ENCODE measurements at regions not wholly inside any gene's neighbourhood (a gene's known extent, or its start where the extent isn't known, plus 50 kb on each side); places are given as distances from the start of the nearest gene placed in this dataset.
"Not testable (repeated sequence)": the region's sequence is repeated elsewhere in the genome, so short reads cannot be mapped to it uniquely, and the experiment has no call there.

GRCh38 chr4:15333692-15334633 lies 93.9 kb upstream of the C1QTNF7 start:
- DNase-seq (ENCODE audit: extremely low read depth, low read depth) = no peak

- no peak for DNase-seq (ENCODE audit: extremely low read depth, low read depth)
Measured at GRCh38 chr4:15336410-15337167, 91.2 kb upstream of the C1QTNF7 start.

GRCh38 chr4:15337168-15337657 lies 90.6 kb upstream of the C1QTNF7 start:
- DNase-seq (ENCODE audit: extremely low read depth, low read depth) = not testable (repeated sequence)

DNA sequence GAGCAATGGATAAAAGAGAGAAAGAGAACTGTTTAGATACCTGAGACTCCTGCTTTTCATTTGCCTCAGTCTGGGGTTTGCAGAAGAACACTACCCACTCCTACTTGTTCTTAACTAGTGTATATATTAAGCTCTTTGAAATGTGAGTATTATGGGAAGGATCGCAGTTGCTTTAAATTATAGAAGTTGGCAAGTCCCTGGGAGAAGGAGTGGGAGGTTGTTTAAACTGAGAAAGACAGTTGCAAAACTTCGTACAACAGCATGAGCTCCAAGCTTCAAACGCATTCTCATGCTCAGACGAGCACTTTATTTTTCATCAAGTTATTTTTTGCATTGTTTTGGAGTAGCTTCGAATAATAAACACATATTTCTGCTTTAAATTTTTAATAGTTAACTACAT lies 88.1 kb upstream of the C1QTNF7 start:
- no peak for DNase-seq (ENCODE audit: extremely low read depth, low read depth)

DNA sequence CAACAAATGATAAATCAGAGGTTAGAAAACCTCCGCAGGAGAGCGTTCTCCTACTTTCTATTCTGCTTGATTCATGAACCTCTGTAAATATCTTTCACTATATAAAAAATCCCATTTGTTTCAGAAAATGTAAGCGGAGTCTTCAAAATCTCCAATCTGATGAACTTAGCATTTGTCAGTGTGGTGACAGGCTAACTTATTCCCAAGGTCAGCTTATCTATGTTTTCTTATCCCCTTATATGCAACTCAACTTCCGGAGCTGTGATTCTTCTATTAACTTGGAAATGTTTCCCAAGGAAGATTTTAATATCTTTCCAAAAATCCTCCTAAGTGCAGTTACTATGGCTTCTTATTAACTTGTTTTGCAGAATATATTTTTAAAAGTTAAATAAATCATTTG lies 87.5 kb upstream of the C1QTNF7 start:
- no peak for DNase-seq (ENCODE audit: extremely low read depth, low read depth)

DNA sequence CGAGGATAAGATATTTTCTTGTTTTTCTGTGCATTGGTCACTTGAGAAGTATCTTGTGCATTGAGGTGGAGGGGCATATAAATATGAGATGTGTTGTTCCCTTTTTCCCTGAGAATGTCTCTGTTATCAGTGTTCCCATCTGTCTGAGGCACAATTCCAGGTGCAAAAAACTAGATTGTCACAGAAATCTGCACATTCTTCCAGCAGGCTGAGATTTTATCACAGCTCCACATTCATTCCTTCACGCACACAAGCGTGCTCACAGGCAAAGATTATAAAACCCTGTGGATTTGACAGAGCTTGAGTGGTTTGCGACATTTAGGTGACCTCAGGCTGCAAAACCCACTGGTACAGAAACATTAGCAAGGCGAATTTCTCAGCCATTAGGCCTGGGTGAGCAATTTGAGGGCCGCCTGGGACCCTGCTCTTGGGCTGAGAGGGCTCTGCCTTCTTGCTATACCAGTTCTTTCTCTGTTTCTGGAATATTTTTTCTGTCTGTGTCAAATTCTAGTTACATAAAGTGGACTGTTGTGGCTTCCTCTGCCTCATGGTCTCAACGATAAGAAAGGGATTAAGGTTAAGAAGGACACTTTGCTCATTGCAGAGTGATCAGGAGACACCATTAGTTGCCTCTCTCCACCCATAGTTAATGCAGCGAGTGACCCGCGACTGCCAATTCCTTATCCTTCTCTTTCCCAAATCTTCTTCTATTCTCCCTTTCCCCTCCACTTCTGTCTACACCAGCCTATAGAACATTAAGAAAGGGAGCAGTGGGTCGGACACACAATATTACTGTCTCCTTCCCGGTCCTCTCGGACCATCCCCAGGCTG lies 86.7 kb upstream of the C1QTNF7 start:
- no peak for DNase-seq (ENCODE audit: extremely low read depth, low read depth)

GRCh38 chr4:15341733-15342300 lies 86.0 kb upstream of the C1QTNF7 start:
- no peak for DNase-seq (ENCODE audit: extremely low read depth, low read depth)

GRCh38 chr4:15343000-15343399 lies 84.8 kb upstream of the C1QTNF7 start:
- no peak for DNase-seq (ENCODE audit: extremely low read depth, low read depth)

- no peak for DNase-seq (ENCODE audit: extremely low read depth, low read depth)
Measured at GRCh38 chr4:15343581-15343980, 84.3 kb upstream of the C1QTNF7 start.

GRCh38 chr4:15344041-15344440 lies 83.8 kb upstream of the C1QTNF7 start:
- no peak for DNase-seq (ENCODE audit: extremely low read depth, low read depth)

- no peak for DNase-seq (ENCODE audit: extremely low read depth, low read depth)
Measured at GRCh38 chr4:15345134-15345533, 82.7 kb upstream of the C1QTNF7 start.

DNA sequence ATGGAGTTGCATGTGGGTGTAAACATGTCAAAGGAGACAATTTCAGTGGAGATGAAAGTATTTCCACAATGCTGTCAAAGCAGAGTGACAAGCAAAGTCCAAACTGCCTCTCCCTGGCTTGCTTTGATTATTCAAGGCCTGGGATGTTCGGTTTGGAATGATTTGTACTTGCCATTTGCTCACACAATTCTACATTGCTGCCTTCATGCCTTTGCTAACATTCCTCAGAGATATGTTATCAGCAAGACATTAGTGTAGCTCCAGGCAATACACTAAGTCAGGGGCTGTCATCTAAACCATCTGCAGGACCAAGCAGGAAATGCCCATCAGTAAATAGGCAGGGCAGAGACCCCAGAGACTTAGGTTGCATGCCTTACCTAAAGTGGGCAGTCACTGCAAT lies 79.6 kb upstream of the C1QTNF7 start:
- no peak for DNase-seq (ENCODE audit: extremely low read depth, low read depth)

- no peak for DNase-seq (ENCODE audit: extremely low read depth, low read depth)
Measured at GRCh38 chr4:15348695-15349094, 79.1 kb upstream of the C1QTNF7 start.

- DNase-seq (ENCODE audit: extremely low read depth, low read depth) = no peak
Measured at GRCh38 chr4:15349531-15349935, 78.3 kb upstream of the C1QTNF7 start.

DNA sequence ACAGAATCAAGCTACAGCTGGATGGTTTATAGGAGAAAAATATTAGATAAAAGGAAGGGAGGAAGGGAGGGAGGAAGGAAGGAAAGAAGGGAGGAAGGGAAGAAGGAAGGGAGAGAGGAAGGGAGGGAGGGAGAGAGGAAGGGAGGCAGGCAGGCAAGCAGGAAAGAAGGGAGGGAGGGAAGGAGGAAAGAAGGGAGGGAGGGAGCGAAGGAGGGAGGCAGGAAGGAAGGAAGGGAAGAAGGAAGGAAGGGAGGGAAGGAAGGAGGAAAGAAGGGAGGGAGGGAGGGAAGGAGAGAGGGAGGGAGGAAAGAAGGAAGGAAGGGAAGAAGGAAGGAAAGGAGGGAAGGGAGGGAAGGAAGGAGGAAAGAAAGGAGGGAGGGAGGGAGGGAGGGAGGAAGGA lies 77.9 kb upstream of the C1QTNF7 start:
- no peak for DNase-seq (ENCODE audit: extremely low read depth, low read depth)

DNA sequence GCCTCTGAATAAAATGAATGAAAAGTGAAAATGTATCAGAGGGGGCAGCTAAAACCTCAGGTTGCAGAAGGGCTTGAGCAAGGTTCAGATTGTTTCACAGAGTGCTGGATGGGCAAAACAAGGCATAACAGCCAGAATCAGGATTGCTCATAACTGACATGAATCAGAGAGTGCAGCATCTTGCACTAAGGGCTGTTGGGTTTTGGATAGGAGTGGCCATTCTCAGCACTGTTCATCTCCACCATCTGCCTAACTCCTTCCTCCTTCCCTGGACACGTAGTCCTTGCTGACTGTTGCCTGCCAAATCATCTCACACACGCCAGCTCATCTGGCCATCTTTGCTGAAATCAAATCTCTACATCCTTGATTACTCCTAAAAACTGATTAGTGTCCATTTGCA lies 75.3 kb upstream of the C1QTNF7 start:
- DNase-seq (ENCODE audit: extremely low read depth, low read depth) = no peak

GRCh38 chr4:15353207-15353606 lies 74.6 kb upstream of the C1QTNF7 start:
- DNase-seq (ENCODE audit: extremely low read depth, low read depth) = no peak

- DNase-seq (ENCODE audit: extremely low read depth, low read depth) = no peak
Measured at GRCh38 chr4:15354371-15355297, 73.2 kb upstream of the C1QTNF7 start.

DNA sequence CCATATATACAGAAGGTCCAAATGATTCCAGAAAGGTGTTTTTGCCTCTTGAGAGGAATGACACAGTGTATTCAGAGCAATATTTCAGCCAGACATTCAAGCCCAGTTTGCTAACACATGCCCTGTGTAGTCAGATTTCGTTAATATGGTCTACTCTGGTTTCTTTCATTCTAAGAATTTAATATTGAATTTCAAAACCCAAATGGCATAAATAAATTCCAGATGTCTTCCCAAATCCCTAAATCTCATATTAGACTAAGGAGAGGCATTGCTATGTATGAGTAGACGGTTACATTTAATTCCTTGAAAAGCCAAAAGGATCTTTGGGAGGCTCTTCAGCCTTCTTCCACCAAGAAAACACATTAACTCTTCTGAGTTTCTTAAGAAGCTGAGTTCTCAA lies 66.3 kb upstream of the C1QTNF7 start:
- no peak for DNase-seq (ENCODE audit: extremely low read depth, low read depth)

Data from NCI-H460 (cell line).